ENCODE measurements at regions not wholly inside any gene's neighbourhood (a gene's known extent, or its start where the extent isn't known, plus 50 kb on each side); places are given as distances from the start of the nearest gene placed in this dataset.

DNA sequence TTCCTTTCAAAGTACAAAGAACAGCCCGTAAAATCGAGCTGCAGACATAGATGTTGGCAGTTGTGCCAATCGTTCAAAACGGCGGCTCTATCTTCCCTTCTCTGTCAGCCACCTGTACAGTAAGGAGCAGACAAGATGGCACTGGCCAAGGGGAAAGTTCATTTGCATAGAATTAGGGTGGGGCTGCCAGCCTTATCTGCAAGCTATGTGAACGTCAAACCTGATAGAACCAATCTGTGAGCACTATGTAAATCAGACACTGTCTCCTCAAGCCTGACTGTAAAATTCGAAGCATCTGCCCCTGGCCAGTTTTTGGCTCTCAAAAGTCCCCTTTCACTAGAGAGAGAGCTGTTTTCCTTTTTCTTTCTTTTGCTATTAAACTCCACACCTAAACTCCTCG lies 374.5 kb downstream of the EPM2A start:
- no peaks in the 10 kb centered on the region for H3F3A ChIP-seq (ENCODE audit: control insufficient read depth, insufficient read depth)
- no peaks in the 10 kb centered on the region for H3K9me3 ChIP-seq (ENCODE audit: control insufficient read depth, insufficient read depth, low read length)
- H4K20me1 ChIP-seq (ENCODE audit: control insufficient read depth, insufficient read depth, low read depth, low read length), result no peaks in the 10 kb centered on the region
- no peaks in the 10 kb centered on the region for H3K36me3 ChIP-seq (ENCODE audit: control insufficient read depth, low read length)
- H3K4me1 ChIP-seq (ENCODE audit: control insufficient read depth, low read length), result no peaks in the 10 kb centered on the region
- no peak for TF ChIP-seq EZH2phosphoT487 (IDR thresholded peaks at IDR 0.05; ENCODE audit: borderline replicate concordance, low read length)
- TF ChIP-seq, protein P1, sequence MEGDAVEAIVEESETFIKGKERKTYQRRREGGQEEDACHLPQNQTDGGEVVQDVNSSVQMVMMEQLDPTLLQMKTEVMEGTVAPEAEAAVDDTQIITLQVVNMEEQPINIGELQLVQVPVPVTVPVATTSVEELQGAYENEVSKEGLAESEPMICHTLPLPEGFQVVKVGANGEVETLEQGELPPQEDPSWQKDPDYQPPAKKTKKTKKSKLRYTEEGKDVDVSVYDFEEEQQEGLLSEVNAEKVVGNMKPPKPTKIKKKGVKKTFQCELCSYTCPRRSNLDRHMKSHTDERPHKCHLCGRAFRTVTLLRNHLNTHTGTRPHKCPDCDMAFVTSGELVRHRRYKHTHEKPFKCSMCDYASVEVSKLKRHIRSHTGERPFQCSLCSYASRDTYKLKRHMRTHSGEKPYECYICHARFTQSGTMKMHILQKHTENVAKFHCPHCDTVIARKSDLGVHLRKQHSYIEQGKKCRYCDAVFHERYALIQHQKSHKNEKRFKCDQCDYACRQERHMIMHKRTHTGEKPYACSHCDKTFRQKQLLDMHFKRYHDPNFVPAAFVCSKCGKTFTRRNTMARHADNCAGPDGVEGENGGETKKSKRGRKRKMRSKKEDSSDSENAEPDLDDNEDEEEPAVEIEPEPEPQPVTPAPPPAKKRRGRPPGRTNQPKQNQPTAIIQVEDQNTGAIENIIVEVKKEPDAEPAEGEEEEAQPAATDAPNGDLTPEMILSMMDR (IDR thresholded peaks at IDR 0.05; ENCODE audit: low read depth, low read length, poor library complexity, severe bottlenecking), result no peak
- H3K27me3 ChIP-seq (ENCODE audit: control insufficient read depth, low read length), result no peaks in the 10 kb centered on the region
- no peaks in the 10 kb centered on the region for H3K9me2 ChIP-seq (replicated peaks; ENCODE audit: control insufficient read depth, low read length)
- no peak overlapping the region for H3K4me3 ChIP-seq (ENCODE audit: low read length)
- no peak overlapping the region for H3K4me2 ChIP-seq (ENCODE audit: low read length)
- no peaks in the 10 kb centered on the region for H3K79me2 ChIP-seq (ENCODE audit: control insufficient read depth, low read length)
- no peak overlapping the region for H3K27ac ChIP-seq (ENCODE audit: low read depth, low read length)

DNA sequence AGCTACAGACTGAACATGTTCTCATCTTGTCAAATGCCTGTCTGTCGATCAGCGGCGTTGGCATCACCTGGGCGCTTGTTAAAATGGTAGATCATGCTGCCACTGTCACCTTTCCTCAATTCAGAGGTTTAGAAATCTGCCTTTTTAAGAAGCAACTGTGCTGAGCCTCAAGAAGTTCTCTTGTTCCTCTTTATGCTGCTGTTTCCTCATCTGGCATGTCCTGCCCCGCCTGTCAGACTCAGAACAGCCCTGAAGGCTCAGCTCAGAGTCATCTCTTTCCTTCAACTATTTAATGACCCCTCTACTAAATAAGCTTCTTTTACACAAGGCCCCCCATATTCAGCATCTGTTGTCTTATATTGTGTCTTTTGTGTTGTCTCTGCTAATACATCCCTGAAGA lies 368.2 kb downstream of the EPM2A start:
- Histone ChIP-seq H3K4me2 (ENCODE audit: low read length) (no peak overlapping the region), H3F3A (ENCODE audit: control insufficient read depth, insufficient read depth) (no peaks in the 10 kb centered on the region), H3K9me2 (replicated peaks; ENCODE audit: control insufficient read depth, low read length) (no peaks in the 10 kb centered on the region), H3K9me3 (ENCODE audit: control insufficient read depth, insufficient read depth, low read length) (no peaks in the 10 kb centered on the region), H3K79me2 (ENCODE audit: control insufficient read depth, low read length) (no peaks in the 10 kb centered on the region), H4K20me1 (ENCODE audit: control insufficient read depth, insufficient read depth, low read depth, low read length) (no peaks in the 10 kb centered on the region), H3K27ac (ENCODE audit: low read depth, low read length) (no peak overlapping the region), H3K36me3 (ENCODE audit: control insufficient read depth, low read length) (no peaks in the 10 kb centered on the region), H3K27me3 (ENCODE audit: control insufficient read depth, low read length) (no peaks in the 10 kb centered on the region), H3K4me1 (ENCODE audit: control insufficient read depth, low read length) (no peaks in the 10 kb centered on the region), H3K4me3 (ENCODE audit: low read length) (no peak overlapping the region)
- TF ChIP-seq, protein P1 (IDR thresholded peaks at IDR 0.05; ENCODE audit: low read depth, low read length, poor library complexity, severe bottlenecking), result no peak
- TF ChIP-seq EZH2phosphoT487 (IDR thresholded peaks at IDR 0.05; ENCODE audit: borderline replicate concordance, low read length), result no peak

DNA sequence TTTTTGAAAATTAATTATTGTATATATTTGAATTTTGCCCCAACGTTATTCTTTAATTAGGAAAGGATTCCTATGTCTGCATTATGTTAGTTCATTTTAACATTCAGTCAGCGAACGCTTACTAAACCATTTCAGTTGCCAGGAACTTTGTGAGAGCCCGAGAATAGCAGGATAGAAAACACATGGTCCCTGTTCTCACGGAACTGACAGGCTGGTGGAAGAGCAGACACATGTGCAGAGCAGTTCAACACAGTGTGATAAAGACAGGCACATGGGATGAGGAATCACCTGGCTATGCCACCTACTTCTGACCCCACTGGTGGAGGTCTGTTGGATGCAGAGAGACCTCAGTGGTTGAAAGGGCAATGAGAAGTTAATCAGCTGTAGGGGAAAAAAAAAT lies 367.2 kb downstream of the EPM2A start:
- Histone ChIP-seq H3K27ac (ENCODE audit: low read depth, low read length) (no peak overlapping the region), H3K79me2 (ENCODE audit: control insufficient read depth, low read length) (no peaks in the 10 kb centered on the region), H3F3A (ENCODE audit: control insufficient read depth, insufficient read depth) (no peaks in the 10 kb centered on the region), H3K4me2 (ENCODE audit: low read length) (no peak overlapping the region), H3K36me3 (ENCODE audit: control insufficient read depth, low read length) (no peaks in the 10 kb centered on the region), H3K9me3 (ENCODE audit: control insufficient read depth, insufficient read depth, low read length) (no peaks in the 10 kb centered on the region), H3K27me3 (ENCODE audit: control insufficient read depth, low read length) (peaks cover 5% of the 10 kb centered on the region), H4K20me1 (ENCODE audit: control insufficient read depth, insufficient read depth, low read depth, low read length) (no peaks in the 10 kb centered on the region), H3K4me1 (ENCODE audit: control insufficient read depth, low read length) (no peaks in the 10 kb centered on the region), H3K4me3 (ENCODE audit: low read length) (no peak overlapping the region), H3K9me2 (replicated peaks; ENCODE audit: control insufficient read depth, low read length) (no peaks in the 10 kb centered on the region)
- TF ChIP-seq, protein P1 (IDR thresholded peaks at IDR 0.05; ENCODE audit: low read depth, low read length, poor library complexity, severe bottlenecking), result no peak
- no peak for TF ChIP-seq EZH2phosphoT487 (IDR thresholded peaks at IDR 0.05; ENCODE audit: borderline replicate concordance, low read length)

DNA sequence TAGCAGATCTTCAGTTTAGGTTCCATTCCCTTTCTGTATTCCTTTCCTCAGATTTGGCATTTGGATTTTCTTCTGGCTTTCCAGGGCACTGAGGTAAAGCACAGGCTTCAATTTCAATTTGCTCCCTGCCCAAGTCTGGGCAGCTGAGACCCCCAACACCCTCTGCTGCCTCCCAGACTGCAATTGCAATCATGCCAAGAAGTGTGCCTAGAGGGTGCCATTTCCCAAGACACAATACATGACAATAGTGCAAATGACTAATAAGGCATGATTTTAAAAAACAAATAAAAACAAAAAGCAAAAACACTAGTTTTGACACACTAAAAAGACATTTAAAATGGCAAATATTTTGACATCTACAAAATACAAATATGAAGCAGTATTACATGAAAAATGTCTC lies 364.8 kb downstream of the EPM2A start:
- Histone ChIP-seq H4K20me1 (ENCODE audit: control insufficient read depth, insufficient read depth, low read depth, low read length) (no peaks in the 10 kb centered on the region), H3K36me3 (ENCODE audit: control insufficient read depth, low read length) (no peaks in the 10 kb centered on the region), H3K27me3 (ENCODE audit: control insufficient read depth, low read length) (peaks cover 7% of the 10 kb centered on the region), H3F3A (ENCODE audit: control insufficient read depth, insufficient read depth) (no peaks in the 10 kb centered on the region), H3K4me3 (ENCODE audit: low read length) (no peak overlapping the region), H3K27ac (ENCODE audit: low read depth, low read length) (no peak overlapping the region), H3K4me1 (ENCODE audit: control insufficient read depth, low read length) (no peaks in the 10 kb centered on the region), H3K9me2 (replicated peaks; ENCODE audit: control insufficient read depth, low read length) (no peaks in the 10 kb centered on the region), H3K9me3 (ENCODE audit: control insufficient read depth, insufficient read depth, low read length) (no peaks in the 10 kb centered on the region), H3K79me2 (ENCODE audit: control insufficient read depth, low read length) (no peaks in the 10 kb centered on the region), H3K4me2 (ENCODE audit: low read length) (no peak overlapping the region)
- TF ChIP-seq EZH2phosphoT487 (IDR thresholded peaks at IDR 0.05; ENCODE audit: borderline replicate concordance, low read length), result no peak
- TF ChIP-seq, protein P1 (IDR thresholded peaks at IDR 0.05; ENCODE audit: low read depth, low read length, poor library complexity, severe bottlenecking), result no peak
